SU-DHL-6 (cell line): ENCODE measurements at regions not wholly inside any gene's neighbourhood (a gene's known extent, or its start where the extent isn't known, plus 50 kb on each side); places are given as distances from the start of the nearest gene placed in this dataset.

Experiments used
- H2AFZ ChIP-seq: fragments of 200-600 bp; sonication (generic); 2 replicates; pipeline ENCODE4 v1.6.1; 2014; ENCODE audit warnings: low read depth, mild to moderate bottlenecking, moderate library complexity, mixed read lengths, antibody characterized with exemption, low read length; ENCODE audit not compliant: severe bottlenecking
- H3F3A ChIP-seq: fragments of 200-600 bp; shearing (Covaris generic); 2 replicates; pipeline ENCODE4 v1.6.0; 2016; ENCODE audit warnings: antibody characterized with exemption, mild to moderate bottlenecking; ENCODE audit not compliant: insufficient read depth
- H3K27ac ChIP-seq: fragments of 200-600 bp; sonication (generic); 2 replicates; pipeline ENCODE4 v1.5.1; 2016; ENCODE audit warnings: low read depth, mild to moderate bottlenecking, low read length, moderate library complexity, mixed read lengths
- H3K27me3 ChIP-seq: fragments of 200-600 bp; sonication (generic), shearing (Covaris generic); 2 replicates; pipeline ENCODE4 v1.6.0; 2014; ENCODE audit warnings: mild to moderate bottlenecking, low read length
- H3K36me3 ChIP-seq: fragments of 200-600 bp; sonication (generic); 2 replicates; pipeline ENCODE4 v1.6.1; 2014; ENCODE audit warnings: mild to moderate bottlenecking, low read length, mixed read lengths
- H3K4me2 ChIP-seq: fragments of 300-600, 200-600 bp; shearing (Covaris generic), sonication (generic); 2 replicates; pipeline ENCODE4 v1.6.0; 2014; ENCODE audit warnings: low read length, low read depth, mild to moderate bottlenecking; ENCODE audit not compliant: poor library complexity, severe bottlenecking
- H3K4me3 ChIP-seq: fragments of 200-600 bp; sonication (generic); 2 replicates; pipeline ENCODE4 v1.5.1; 2014; ENCODE audit warnings: antibody characterized with exemption, low read length, mild to moderate bottlenecking, mixed read lengths; ENCODE audit not compliant: insufficient read depth, poor library complexity, severe bottlenecking
- H3K79me2 ChIP-seq: fragments of 200-600 bp; sonication (generic); 2 replicates; pipeline ENCODE4 v1.6.1; 2014; ENCODE audit warnings: mild to moderate bottlenecking, low read length, moderate library complexity; ENCODE audit not compliant: insufficient read depth
- H3K9ac ChIP-seq: fragments of 200-600 bp; sonication (generic); 2 replicates; pipeline ENCODE4 v1.7.0; 2014; ENCODE audit warnings: mild to moderate bottlenecking, low read length
- H3K9me2 ChIP-seq: fragments of 200-600 bp; sonication (generic); replicated peaks from 2 replicates; pipeline ENCODE4 v1.6.1; 2014; ENCODE audit warnings: low read length; ENCODE audit not compliant: insufficient read depth
- H3K9me3 ChIP-seq: fragments of 200-600 bp; sonication (generic); 2 replicates; pipeline ENCODE4 v1.6.1; 2014; ENCODE audit warnings: low read length, mixed read lengths; ENCODE audit not compliant: insufficient read depth
- H4K20me1 ChIP-seq: fragments of 200-600 bp; sonication (generic); 2 replicates; pipeline ENCODE4 v1.6.1; 2014; ENCODE audit warnings: low read depth, mild to moderate bottlenecking, antibody characterized with exemption, low read length, moderate library complexity, mixed read lengths
- EZH2phosphoT487 ChIP-seq: fragments of 200-600 bp; sonication (generic), shearing (Covaris generic); conservative IDR thresholded peaks from 2 replicates; pipeline ENCODE4 v1.6.1; 2018; ENCODE audit warnings: mild to moderate bottlenecking, antibody characterized with exemption, low read length, moderate library complexity, mixed read lengths
- TF ChIP-seq, protein P1 (sequence below): fragments of 200-600 bp; sonication (generic); IDR thresholded peaks from one replicate; pipeline ENCODE4 v1.5.1; 2017; ENCODE audit warnings: antibody characterized with exemption, mild to moderate bottlenecking, low read length, moderate library complexity; ENCODE audit not compliant: insufficient read depth, poor library complexity, severe bottlenecking

DNA sequence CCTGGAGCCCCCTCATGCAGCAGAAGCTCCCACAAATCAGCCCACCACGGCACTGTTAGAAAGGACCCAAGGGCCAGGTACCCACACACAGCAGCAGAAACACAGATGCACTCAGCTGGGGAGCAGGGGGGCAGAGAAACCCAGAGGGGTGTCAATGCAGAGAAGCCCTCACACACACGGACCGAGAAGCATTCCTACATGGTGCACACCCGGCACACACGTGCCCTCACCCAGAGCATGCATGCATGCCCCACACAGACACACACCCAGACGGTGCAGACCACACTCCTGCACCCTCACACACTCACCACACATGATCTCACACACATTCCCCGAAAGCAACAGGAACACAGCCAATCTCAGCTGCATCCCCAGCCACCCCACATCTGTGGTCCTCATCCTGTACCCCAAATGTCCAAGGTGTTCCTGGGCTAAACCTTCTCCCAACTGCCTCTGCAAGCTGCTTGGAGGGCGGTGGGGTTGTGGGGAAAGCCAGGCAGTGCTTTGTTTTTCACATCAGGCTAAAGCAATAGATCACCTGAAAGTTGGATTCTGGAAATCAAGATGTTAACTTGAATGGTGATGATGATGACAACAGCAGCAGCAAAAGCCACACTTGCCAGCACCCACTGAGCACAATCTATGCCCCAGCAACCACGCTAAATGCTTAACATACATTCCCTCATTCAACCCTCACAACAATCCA lies 102.3 kb downstream of the ZFP36L2 start:
- no peak overlapping the region for H3K4me2 ChIP-seq
- no peaks in the 10 kb centered on the region for H3K27me3 ChIP-seq
- H3K27ac ChIP-seq = no peak overlapping the region
- no peaks in the 10 kb centered on the region for H3K9me2 ChIP-seq
- no peaks in the 10 kb centered on the region; the same call in 1 of the 2 replicates for H3K36me3 ChIP-seq
- H3K79me2 ChIP-seq = no peaks in the 10 kb centered on the region
- H4K20me1 ChIP-seq = no peaks in the 10 kb centered on the region
- H3K4me3 ChIP-seq = no peak overlapping the region
- H3K9me3 ChIP-seq = peaks cover 5% of the 10 kb centered on the region; the same call in 1 of the 2 replicates
- H3F3A ChIP-seq = no peaks in the 10 kb centered on the region
- no peak overlapping the region for H3K9ac ChIP-seq
- TF ChIP-seq, protein P1, sequence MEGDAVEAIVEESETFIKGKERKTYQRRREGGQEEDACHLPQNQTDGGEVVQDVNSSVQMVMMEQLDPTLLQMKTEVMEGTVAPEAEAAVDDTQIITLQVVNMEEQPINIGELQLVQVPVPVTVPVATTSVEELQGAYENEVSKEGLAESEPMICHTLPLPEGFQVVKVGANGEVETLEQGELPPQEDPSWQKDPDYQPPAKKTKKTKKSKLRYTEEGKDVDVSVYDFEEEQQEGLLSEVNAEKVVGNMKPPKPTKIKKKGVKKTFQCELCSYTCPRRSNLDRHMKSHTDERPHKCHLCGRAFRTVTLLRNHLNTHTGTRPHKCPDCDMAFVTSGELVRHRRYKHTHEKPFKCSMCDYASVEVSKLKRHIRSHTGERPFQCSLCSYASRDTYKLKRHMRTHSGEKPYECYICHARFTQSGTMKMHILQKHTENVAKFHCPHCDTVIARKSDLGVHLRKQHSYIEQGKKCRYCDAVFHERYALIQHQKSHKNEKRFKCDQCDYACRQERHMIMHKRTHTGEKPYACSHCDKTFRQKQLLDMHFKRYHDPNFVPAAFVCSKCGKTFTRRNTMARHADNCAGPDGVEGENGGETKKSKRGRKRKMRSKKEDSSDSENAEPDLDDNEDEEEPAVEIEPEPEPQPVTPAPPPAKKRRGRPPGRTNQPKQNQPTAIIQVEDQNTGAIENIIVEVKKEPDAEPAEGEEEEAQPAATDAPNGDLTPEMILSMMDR = no peak
- no peak for TF ChIP-seq EZH2phosphoT487
- H2AFZ ChIP-seq = no peak overlapping the region

DNA sequence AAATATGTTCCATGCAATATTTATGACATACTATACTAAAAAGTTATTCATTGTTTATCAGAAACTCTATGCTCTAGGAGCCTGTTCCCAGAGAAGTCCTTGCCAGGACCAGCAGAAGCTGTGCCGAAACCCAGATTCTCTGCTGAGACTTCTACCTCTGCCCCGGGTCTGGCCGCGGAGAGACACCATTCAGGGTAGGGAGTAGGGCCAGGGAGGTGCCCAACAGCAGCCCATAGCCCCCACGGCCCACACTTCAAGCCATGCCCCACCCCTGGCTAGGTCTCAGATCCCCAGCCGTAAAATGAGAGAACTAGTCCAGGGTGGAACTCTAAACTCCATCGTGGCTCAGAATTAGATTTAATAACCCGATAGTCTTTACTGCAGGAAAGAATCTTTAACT lies 102.9 kb downstream of the ZFP36L2 start:
- no peak overlapping the region for H2AFZ ChIP-seq
- peaks cover 8% of the 10 kb centered on the region; the same call in 1 of the 2 replicates for H3K9me3 ChIP-seq
- H4K20me1 ChIP-seq = no peaks in the 10 kb centered on the region
- no peak overlapping the region for H3K4me2 ChIP-seq
- H3K9ac ChIP-seq = no peak overlapping the region
- H3K9me2 ChIP-seq = no peaks in the 10 kb centered on the region
- no peaks in the 10 kb centered on the region for H3K79me2 ChIP-seq
- no peak overlapping the region for H3K4me3 ChIP-seq
- H3K36me3 ChIP-seq = no peaks in the 10 kb centered on the region; the same call in 1 of the 2 replicates
- no peak overlapping the region for H3K27ac ChIP-seq
- H3K27me3 ChIP-seq = no peaks in the 10 kb centered on the region
- H3F3A ChIP-seq = no peaks in the 10 kb centered on the region
- TF ChIP-seq, protein P1 = no peak
- no peak for TF ChIP-seq EZH2phosphoT487

DNA sequence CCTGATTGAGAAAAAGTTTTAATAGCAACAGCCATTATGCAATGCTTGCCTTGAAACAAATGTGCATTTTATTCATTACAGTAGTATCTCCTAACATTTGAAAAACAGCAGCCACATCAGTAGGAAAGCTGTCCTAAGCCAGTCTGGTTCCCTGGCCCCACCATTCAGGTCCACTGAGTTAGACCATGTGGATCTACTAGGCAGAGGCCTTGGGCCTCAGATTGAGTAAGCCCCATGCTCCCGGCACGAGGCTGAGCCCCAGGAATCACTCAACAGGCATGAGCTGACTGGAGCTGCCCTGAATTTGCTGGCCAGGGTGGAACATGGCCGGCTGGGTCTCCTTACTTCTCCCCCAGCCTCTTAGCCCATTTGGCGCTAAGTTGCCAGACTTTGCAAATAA lies 103.4 kb downstream of the ZFP36L2 start:
- TF ChIP-seq EZH2phosphoT487 = no peak
- TF ChIP-seq, protein P1 = no peak
- Histone ChIP-seq H3K4me3 (no peak overlapping the region), H3K9ac (no peak overlapping the region), H3K36me3 (no peaks in the 10 kb centered on the region; the same call in 1 of the 2 replicates), H3K27me3 (no peaks in the 10 kb centered on the region), H2AFZ (no peak overlapping the region), H3K4me2 (no peak overlapping the region), H3F3A (no peaks in the 10 kb centered on the region), H3K9me2 (no peaks in the 10 kb centered on the region), H4K20me1 (no peaks in the 10 kb centered on the region), H3K9me3 (peaks cover 8% of the 10 kb centered on the region; the same call in 1 of the 2 replicates), H3K27ac (no peak overlapping the region), H3K79me2 (no peaks in the 10 kb centered on the region)
